ENCODE measurements at regions not wholly inside any gene's neighbourhood (a gene's known extent, or its start where the extent isn't known, plus 50 kb on each side); places are given as distances from the start of the nearest gene placed in this dataset.

- no peak for TF ChIP-seq ZNF274 (IDR thresholded peaks at IDR 0.05; ENCODE audit: low read depth, low read length)
- no peak for TF ChIP-seq SUZ12 (IDR thresholded peaks at IDR 0.05; ENCODE audit: extremely low read depth, insufficient read depth, insufficient read length)
These were observed 59.1 kb upstream of the TMEM244 start for GRCh38 chr6:129920103-129920798.
